GM12873 (cell line): ENCODE measurements at regions not wholly inside any gene's neighbourhood (a gene's known extent, or its start where the extent isn't known, plus 50 kb on each side); places are given as distances from the start of the nearest gene placed in this dataset.

Experiments
- TF ChIP-seq, protein P1 (sequence below): IDR thresholded peaks from 2 replicates; pipeline ENCODE4 v1.5.1; 2012; ENCODE audit warnings: low read depth, mild to moderate bottlenecking, moderate library complexity, low read length, control low read depth; ENCODE audit not compliant: insufficient read depth; ENCODE audit errors: missing control alignments

GRCh38 chr17:33967608-33968349 lies 287.3 kb upstream of the CCL2 start:
- TF ChIP-seq, protein P1, sequence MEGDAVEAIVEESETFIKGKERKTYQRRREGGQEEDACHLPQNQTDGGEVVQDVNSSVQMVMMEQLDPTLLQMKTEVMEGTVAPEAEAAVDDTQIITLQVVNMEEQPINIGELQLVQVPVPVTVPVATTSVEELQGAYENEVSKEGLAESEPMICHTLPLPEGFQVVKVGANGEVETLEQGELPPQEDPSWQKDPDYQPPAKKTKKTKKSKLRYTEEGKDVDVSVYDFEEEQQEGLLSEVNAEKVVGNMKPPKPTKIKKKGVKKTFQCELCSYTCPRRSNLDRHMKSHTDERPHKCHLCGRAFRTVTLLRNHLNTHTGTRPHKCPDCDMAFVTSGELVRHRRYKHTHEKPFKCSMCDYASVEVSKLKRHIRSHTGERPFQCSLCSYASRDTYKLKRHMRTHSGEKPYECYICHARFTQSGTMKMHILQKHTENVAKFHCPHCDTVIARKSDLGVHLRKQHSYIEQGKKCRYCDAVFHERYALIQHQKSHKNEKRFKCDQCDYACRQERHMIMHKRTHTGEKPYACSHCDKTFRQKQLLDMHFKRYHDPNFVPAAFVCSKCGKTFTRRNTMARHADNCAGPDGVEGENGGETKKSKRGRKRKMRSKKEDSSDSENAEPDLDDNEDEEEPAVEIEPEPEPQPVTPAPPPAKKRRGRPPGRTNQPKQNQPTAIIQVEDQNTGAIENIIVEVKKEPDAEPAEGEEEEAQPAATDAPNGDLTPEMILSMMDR: no peak

DNA sequence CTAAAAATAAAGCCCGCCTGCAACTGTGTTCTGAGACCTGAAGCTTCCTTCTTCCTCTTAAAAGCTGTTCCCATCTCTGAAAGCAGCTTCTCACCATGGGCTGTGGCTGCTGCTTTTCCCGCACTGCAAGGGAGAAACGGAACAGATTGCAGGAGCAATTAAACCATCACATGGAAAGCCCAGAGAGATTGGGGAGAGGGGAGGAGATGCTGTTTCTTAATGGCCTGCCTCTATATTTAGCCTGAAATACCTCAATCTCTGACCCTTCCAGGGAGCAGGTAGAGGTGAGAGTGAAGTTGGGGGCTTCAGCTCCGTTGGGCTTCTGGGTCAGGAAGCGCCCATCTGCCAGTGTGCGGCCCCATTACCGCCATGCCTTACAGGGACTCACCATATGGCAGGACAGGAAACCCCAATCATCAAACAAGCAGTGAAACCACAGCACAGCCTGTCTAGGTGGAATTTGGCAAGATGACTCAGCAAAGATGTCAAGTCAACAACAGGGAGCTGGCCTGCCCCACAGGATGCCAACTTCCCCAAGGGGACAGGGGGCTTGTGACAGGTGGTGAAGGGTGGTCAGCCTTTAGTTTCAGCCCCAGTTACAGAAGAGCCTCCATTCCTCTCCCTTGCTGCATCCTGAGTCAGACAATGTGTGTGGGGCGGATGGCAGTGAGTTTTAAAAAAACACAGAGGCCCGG lies 286.6 kb upstream of the CCL2 start:
- TF ChIP-seq, protein P1: no peak

DNA sequence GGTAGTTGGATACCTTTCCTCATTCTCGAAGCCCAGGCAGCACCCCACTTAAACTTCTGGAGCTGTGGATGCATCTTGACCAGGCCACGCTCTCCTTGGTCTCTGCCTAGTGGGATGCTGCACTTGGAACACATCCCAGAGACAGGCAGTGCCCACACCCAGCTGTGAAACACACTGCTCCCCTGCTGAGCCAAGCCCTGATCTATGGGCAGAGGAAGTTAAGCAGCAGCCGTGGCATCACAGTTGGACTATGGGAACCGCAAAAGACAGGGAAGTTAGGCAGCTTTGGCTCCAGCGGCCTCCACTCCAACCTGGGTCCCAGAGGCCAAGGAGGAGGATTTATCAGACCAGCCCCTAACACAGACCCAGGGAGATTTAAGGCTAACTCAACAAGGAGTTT lies 284.8 kb upstream of the CCL2 start:
- TF ChIP-seq, protein P1: no peak

- TF ChIP-seq, protein P1: no peak
These were observed 282.3 kb upstream of the CCL2 start for GRCh38 chr17:33972763-33973162.

DNA sequence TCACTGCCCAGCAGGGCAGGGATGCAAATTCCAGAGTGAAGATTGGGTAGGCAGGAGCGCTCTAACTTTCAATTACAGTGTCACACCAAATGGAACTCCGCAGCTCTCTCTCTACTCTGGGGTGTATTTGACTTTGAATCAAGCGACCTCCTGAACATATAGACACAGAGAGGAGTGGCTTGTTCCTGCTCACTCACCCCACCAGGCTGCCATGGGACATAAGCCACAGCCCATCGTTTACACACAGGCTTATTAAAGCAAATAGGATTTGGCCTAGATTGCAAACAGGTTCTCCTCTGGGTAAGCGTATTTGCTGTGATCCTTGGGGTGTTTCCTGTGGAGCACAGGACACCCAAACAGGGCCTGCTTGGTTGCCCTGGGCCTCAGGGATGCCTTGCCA lies 281.6 kb upstream of the CCL2 start:
- TF ChIP-seq, protein P1: no peak

DNA sequence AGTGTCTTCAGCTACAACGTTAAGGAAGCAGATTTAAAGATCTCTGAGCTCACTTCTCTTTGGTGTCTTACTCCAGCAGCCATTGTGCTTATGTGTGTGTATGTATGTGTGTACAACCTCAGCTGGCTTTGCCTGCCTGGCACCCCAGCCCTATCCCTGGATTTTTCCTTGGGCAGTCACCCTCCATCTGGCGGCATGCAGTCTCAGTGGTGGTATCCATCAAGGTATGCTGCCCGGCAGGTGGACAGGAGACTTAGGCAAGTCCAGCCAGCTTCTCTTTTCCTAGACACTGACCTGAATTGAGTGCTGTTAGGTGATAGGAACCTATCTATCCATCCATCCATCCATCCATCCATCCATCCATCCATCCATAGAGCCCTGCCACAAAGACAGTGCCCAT lies 280.8 kb upstream of the CCL2 start:
- TF ChIP-seq, protein P1: no peak

- TF ChIP-seq, protein P1: no peak
These were observed 278.3 kb upstream of the CCL2 start for GRCh38 chr17:33976831-33977230.
